Transverse colon (tissue), 4 donors: ENCODE measurements at regions not wholly inside any gene's neighbourhood (a gene's known extent, or its start where the extent isn't known, plus 50 kb on each side); places are given as distances from the start of the nearest gene placed in this dataset.

Source experiments
- DNase-seq: peaks from one replicate; pipeline ENCODE4 v3.0.0-alpha.2; 2019
- H3K27ac ChIP-seq, 4 donors: fragments of 200-600 bp; sonication (generic); 2 replicates each; pipeline ENCODE4 v1.5.1; 2016 to 2018; ENCODE audit warnings: inconsistent platforms in 4 of 4
- H3K27me3 ChIP-seq: fragments of 200-600 bp; sonication (generic); 2 replicates; pipeline ENCODE4 v1.5.1; 2017; ENCODE audit warnings: inconsistent platforms
- H3K36me3 ChIP-seq, 4 donors: fragments of 200-600 bp; sonication (generic); 2 replicates each; pipeline ENCODE4 v1.5.1; 2017 to 2019; ENCODE audit warnings: inconsistent platforms in 4 of 4
- H3K4me1 ChIP-seq, 4 donors: fragments of 200-600 bp; sonication (generic); 2 replicates each; pipeline ENCODE4 v1.5.1; 2017 to 2020; ENCODE audit warnings: inconsistent platforms in 4 of 4
- H3K4me3 ChIP-seq, 4 donors: fragments of 200-600 bp; sonication (generic); 1 replicate in 1 of 4; 2 replicates in 3 of 4; pipeline versions ENCODE4 v1.5.1 to v1.6.1; 2017 to 2019; ENCODE audit warnings: inconsistent platforms in 4 of 4
- H3K9me3 ChIP-seq, 2 donors: fragments of 200-600 bp; sonication (generic); 2 replicates each; pipeline ENCODE4 v1.5.1; 2017 to 2019; ENCODE audit warnings: inconsistent platforms in 2 of 2
- EP300 ChIP-seq: sonication (generic); formaldehyde crosslinking; IDR thresholded peaks from one replicate; pipeline ENCODE4 v1.6.1; 2017; ENCODE audit warnings: antibody characterized with exemption, low read depth
- POLR2A ChIP-seq: fragments of 450-650 bp; IDR thresholded peaks from one replicate; pipeline ENCODE4 v1.6.1; 2016; ENCODE audit warnings: antibody characterized with exemption, mild to moderate bottlenecking, moderate library complexity
- POLR2AphosphoS5 ChIP-seq, 3 donors: sonication (generic); formaldehyde crosslinking; IDR thresholded peaks; one replicate each; pipeline ENCODE4 v1.6.1; 2016; ENCODE audit warnings: antibody characterized with exemption in 3 of 3
- WGBS, 2 donors: methylation state at CpG; one replicate each; pipeline ENCODE4 v1.1.5; 2018; ENCODE audit warnings: low coverage in 1 of 2; 5-methylcytosine and 5-hydroxymethylcytosine counted together
- in situ Hi-C, 4 donors: fragments of 200-750 bp; cut with MboI; loops; one replicate each; pipeline versions ENCODE4 v1.15.0 to v1.15.1; 2017; ENCODE audit warnings: low sequenced_read_pairs in 3 of 4, low pct_ligation_motif_present in 1 of 4, low pct_unique_long_range_greater_than_20kb in 1 of 4
- intact Hi-C: fragments of 100-400 bp; cut with DNase I; formaldehyde crosslinking; loops from one replicate; pipeline ENCODE4 v1.15.1; 2023; ENCODE audit warnings: low total_unique reads
- TF ChIP-seq, protein P1 (sequence below), 5 experiments: fragments of 200-600 bp in 3 of 5; fragments of 450-650 bp in 2 of 5; sonication (generic) in 3 of 5; IDR thresholded peaks; 1 replicate in 2 of 5; 2 replicates in 3 of 5; pipeline ENCODE4 v1.5.1; 2016 to 2017; ENCODE audit warnings: antibody characterized with exemption in 5 of 5, inconsistent platforms in 3 of 5, mild to moderate bottlenecking in 2 of 5, moderate library complexity in 1 of 5

- Histone ChIP-seq H3K27ac (no peak overlapping the region), H3K4me3 (no peak overlapping the region), H3K4me1 (no peaks in the 10 kb centered on the region), H3K27me3 (no peaks in the 10 kb centered on the region), H3K9me3 (no peaks in the 10 kb centered on the region), H3K36me3 (no peaks in the 10 kb centered on the region)
- no peak for DNase-seq
- TF ChIP-seq POLR2AphosphoS5 (IDR thresholded peaks at IDR 0.05) (no peak), POLR2A (no peak)
- in situ Hi-C loops (loop anchor here in 3 of 4 donors (25.0 kb wide), 2 partner anchors 341 to 1066 kb away; no protein-coding TSS in a partner anchor), intact Hi-C loops (no loop called here)
Observed at GRCh38 chr6:55052846-55053245, 121.5 kb upstream of the HCRTR2 start.

DNA sequence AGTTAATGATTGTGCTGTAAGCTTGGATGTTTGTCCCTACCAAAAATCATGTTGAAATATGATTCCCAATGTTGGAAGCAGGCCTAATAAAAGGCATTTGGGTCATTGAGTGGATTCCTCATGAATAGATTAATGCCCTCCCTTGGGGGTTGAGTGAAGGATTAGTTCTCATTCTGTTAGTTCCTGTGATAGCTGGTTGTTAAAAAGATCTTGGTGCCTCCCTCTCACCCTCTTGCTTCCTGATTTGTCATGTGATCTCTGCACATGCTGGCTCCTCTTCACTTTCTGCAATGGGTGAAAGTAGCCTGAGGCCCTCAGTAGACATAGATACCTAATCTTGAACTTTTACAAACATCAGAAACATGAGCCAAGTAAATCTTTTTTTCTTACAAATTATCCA lies 115.6 kb upstream of the HCRTR2 start:
- no peaks in the 10 kb centered on the region for H3K36me3 ChIP-seq
- no peaks in the 10 kb centered on the region for H3K4me1 ChIP-seq
- in situ Hi-C loops = loop anchor here in 3 of 4 donors (25.0 kb wide), 2 partner anchors 346 to 1071 kb away; no protein-coding TSS in a partner anchor
- no peak for DNase-seq
- TF ChIP-seq, protein P1, sequence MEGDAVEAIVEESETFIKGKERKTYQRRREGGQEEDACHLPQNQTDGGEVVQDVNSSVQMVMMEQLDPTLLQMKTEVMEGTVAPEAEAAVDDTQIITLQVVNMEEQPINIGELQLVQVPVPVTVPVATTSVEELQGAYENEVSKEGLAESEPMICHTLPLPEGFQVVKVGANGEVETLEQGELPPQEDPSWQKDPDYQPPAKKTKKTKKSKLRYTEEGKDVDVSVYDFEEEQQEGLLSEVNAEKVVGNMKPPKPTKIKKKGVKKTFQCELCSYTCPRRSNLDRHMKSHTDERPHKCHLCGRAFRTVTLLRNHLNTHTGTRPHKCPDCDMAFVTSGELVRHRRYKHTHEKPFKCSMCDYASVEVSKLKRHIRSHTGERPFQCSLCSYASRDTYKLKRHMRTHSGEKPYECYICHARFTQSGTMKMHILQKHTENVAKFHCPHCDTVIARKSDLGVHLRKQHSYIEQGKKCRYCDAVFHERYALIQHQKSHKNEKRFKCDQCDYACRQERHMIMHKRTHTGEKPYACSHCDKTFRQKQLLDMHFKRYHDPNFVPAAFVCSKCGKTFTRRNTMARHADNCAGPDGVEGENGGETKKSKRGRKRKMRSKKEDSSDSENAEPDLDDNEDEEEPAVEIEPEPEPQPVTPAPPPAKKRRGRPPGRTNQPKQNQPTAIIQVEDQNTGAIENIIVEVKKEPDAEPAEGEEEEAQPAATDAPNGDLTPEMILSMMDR (IDR thresholded peaks at IDR 0.05) = no peak
- TF ChIP-seq POLR2AphosphoS5 (IDR thresholded peaks at IDR 0.05) = no peak
- no peak for TF ChIP-seq EP300
- TF ChIP-seq POLR2A = no peak
- intact Hi-C loops = no loop called here
- no peak overlapping the region for H3K27ac ChIP-seq
- no peaks in the 10 kb centered on the region for H3K27me3 ChIP-seq
- no peak overlapping the region for H3K4me3 ChIP-seq
- H3K9me3 ChIP-seq = peaks cover 11% of the 10 kb centered on the region in 2 donors

DNA sequence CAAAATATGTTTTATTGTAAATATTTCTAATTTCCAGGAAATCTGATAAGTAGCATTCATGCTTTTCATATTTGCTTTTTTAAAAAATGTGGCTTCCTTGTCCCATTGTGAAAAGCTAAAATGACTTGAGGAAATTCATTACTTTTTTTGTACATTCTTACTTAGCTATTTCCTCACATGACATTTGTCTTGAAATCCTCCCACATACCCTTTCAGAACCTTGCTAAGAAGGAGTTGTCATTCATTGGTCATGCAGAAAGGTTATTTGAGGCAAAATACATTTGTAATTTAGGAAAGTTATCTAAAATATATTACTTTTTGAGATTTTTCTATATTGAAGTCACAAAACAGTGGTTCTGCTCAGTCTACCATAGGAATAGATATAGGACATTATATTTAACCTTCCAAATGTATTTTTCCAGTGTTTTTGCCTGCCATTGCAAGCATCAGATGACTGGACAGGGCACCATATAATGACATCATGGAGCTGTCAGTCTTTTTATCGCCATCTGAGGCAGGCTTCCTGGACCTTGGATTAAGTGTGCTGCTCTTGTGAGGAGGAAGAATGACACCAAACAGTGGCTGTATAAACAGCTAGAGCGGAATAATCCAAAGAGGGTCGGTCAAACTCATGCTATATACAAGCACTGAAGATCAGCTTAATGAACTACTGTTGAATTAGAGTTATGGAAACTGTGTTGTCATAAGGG lies 109.4 kb upstream of the HCRTR2 start:
- Histone ChIP-seq H3K27ac (no peak overlapping the region), H3K9me3 (peaks cover 6 to 9% of the 10 kb centered on the region in 2 donors), H3K36me3 (no peaks in the 10 kb centered on the region), H3K27me3 (no peaks in the 10 kb centered on the region), H3K4me3 (no peak overlapping the region), H3K4me1 (no peaks in the 10 kb centered on the region)
- 59 to 87% methylated on average over 3 of the region's 3 CpGs for WGBS, 2 donors
- in situ Hi-C loops (loop anchor here (10.0 to 25.0 kb wide), 3 partner anchors 60 to 1078 kb away; no protein-coding TSS in a partner anchor), intact Hi-C loops (no loop called here)
- no peak for DNase-seq
- TF ChIP-seq EP300 = no peak
- no peak for TF ChIP-seq POLR2A
- TF ChIP-seq, protein P1 (IDR thresholded peaks at IDR 0.05) = no peak
- no peak for TF ChIP-seq POLR2AphosphoS5 (IDR thresholded peaks at IDR 0.05)

- no peak overlapping the region for H3K27ac ChIP-seq
- H3K4me1 ChIP-seq = no peaks in the 10 kb centered on the region
- H3K27me3 ChIP-seq = no peaks in the 10 kb centered on the region
- no peak for TF ChIP-seq POLR2A
- TF ChIP-seq, protein P1 (IDR thresholded peaks at IDR 0.05) = peak; percentile 39 to 77 (median 62)
- no peak for TF ChIP-seq EP300
- H3K36me3 ChIP-seq = no peaks in the 10 kb centered on the region
- WGBS, 2 donors = 15 to 17% methylated on average over 3 of the region's 3 CpGs
- in situ Hi-C loops = loop anchor here (10.0 to 25.0 kb wide), 3 partner anchors 64 to 1082 kb away; no protein-coding TSS in a partner anchor
- intact Hi-C loops = no loop called here
- peaks cover 0 to 2% of the 10 kb centered on the region in 2 donors for H3K9me3 ChIP-seq
- peak; percentile 36 for DNase-seq
- no peak overlapping the region for H3K4me3 ChIP-seq
Observed at GRCh38 chr6:55069132-55069781, 105.1 kb upstream of the HCRTR2 start.
